NCI-H748 (cell line): ENCODE measurements at regions not wholly inside any gene's neighbourhood (a gene's known extent, or its start where the extent isn't known, plus 50 kb on each side); places are given as distances from the start of the nearest gene placed in this dataset.

ENCODE experiments used
- DNase-seq: peaks from one replicate; lab custom pipeline; 2025; ENCODE audit not compliant: unreplicated experiment; lab: John Stamatoyannopoulos, UW

- DNase-seq: no peak
Measured at GRCh38 chr1:199040076-199040905, 401.5 kb downstream of the PTPRC start.

- no peak for DNase-seq
Measured at GRCh38 chr1:199041173-199041914, 402.5 kb downstream of the PTPRC start.

DNA sequence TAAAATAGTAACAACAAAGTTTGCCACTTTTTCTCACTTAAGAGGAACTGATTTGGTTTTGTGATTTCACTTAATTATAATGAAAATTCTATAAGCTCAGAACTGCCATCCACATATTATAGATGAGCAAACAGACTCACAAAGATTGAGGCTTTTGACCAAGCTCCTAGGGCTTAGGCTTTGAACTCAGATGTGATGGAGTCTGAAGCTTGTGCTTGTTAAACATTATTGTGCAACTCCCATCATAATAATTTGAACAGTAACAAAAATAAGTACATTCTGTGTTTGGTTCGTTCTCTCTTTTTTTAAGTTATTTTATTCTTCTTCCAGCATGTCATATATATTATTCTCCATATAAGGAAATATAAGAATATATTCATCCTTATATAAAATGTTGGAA is 403.4 kb downstream of the PTPRC start:
- no peak for DNase-seq

DNA sequence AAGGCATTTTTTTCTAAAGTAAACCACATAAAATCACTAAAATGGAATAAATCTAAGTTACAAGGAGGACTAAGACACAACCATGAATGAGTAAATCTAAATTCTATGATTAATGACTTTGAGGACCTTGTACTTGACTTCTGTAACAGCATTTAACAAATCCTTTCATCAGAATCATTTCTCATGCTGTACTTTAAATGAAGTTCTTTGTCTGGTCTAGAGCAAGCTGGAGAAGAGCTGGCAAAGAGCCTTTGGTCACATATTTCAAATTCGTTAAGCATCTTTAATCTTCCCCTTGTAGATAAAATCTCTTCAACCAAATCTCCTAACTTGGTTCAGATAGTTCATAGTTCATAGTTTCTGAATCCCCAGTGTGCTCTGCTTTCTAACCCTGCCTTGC is 405.4 kb downstream of the PTPRC start:
- DNase-seq: no peak

- DNase-seq: no peak
Measured at GRCh38 chr1:199046618-199047017, 407.8 kb downstream of the PTPRC start.

DNA sequence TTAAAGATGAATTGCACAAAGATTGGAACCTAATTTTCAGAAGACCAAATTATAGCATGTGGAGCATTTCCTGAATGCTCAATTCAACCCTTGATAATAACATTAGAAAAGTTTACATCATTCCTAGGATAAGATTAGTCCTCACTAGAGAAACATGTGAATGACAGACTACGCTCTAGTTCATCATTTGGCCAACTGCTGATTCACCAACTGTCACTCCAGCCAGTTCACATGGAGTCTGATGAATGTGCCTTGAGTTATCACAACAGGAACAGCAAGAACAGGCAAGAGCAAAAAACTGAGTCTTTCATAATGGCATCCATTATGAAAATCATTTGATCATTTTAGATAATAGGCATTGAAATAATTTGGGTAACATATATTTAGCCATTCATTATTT is 415.9 kb downstream of the PTPRC start:
- DNase-seq: no peak

- DNase-seq: no peak
Measured at GRCh38 chr1:199057322-199057721, 418.5 kb downstream of the PTPRC start.

GRCh38 chr1:199058281-199058680 is 419.4 kb downstream of the PTPRC start:
- DNase-seq: no peak

GRCh38 chr1:199064971-199065370 is 426.1 kb downstream of the PTPRC start:
- DNase-seq: no peak

DNA sequence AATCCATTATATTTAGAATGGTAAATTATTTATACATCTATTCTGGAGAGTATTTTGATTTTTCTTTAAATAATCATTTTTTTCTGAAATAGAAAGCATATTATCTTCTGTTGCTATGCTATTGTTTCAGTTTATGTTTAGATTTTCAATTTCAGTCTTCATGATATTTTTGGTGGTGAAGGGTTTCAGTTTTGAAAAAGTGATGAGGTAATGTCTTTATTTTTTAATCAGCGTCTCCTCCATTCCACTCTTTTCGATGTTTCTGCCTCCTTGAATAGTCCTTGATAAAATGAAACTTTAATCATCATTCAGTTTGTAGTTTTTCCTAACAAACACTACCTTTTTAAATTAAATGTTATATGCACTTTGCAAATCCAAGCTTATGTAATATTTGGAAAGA is 428.6 kb downstream of the PTPRC start:
- DNase-seq: no peak

DNA sequence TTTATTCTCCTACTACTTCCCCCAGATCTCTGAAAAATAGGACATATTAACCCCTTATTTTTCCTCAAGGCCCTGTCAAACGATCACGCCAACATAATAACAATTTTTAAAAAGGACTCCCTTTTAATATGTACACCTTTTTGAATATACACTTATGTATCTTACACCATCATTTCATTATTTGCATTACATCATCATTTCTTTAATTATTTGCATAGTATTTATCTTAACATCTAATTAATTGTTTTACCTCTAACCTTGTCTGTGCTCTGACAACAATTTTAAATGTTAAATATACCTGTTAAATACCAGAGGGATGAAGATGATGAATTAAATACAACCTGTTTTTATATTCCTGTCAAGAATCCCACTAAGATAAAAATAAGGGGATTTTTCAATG is 432.2 kb downstream of the PTPRC start:
- DNase-seq: no peak

- no peak for DNase-seq
Measured at GRCh38 chr1:199073166-199073565, 434.3 kb downstream of the PTPRC start.

GRCh38 chr1:199075792-199076191 is 437.0 kb downstream of the PTPRC start:
- no peak for DNase-seq

DNA sequence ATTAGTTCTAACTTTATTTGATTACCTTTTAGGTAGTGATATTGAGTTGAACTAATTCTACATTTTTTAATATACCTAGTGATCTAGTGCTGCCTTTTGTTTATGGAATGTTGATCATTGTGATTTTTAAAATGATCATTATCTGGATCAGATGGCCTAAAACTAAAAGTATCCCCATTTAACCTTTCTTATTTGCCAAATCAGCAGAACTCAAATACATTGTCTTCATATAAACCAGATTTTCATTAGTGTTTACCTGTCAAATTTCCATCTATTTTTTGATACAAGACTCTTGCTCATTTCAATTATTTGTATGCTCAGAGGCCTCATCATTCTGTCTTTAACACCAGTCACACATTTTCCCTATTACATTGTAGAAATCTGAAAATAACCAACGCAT is 441.2 kb downstream of the PTPRC start:
- no peak for DNase-seq

DNA sequence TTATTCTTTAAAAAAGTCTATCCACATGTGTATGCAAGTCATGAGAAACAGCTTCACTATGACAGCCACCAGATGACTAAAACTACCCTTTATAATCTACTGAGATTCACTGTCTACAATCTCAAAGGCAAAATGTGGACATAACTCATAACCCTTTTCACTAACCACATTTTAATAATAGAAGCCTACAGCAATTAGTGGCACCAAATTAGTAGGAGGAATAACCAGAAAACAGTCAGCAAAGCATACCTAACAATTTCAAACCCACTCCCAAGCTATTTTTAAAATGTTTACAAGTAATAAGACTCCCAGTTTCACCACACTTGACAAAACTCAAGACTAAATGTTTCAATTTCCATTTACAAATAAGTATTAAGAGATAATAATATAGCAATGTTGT is 442.9 kb downstream of the PTPRC start:
- no peak for DNase-seq

- no peak for DNase-seq
Measured at GRCh38 chr1:199082778-199083389, 444.0 kb downstream of the PTPRC start.

GRCh38 chr1:199083680-199084079 is 444.8 kb downstream of the PTPRC start:
- DNase-seq: no peak

DNA sequence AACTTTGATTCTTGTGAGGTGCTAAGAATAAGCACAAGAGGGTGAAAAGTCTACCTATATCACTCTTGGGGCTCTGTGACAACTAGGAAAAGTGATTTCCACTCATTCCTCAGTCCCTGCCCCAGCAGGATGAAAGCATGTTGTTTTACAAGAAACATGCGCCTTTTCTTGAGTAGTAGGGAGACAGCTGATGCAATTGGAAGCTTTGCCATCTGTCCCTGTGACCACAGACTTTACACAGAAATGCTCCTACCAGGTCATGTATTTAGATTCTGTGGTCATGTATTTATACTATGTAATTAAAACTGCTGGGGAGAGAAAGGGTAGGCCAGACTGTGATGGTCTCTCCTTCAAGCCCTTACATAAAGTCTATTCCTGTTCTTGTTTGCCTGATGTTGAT is 445.5 kb downstream of the PTPRC start:
- no peak for DNase-seq

GRCh38 chr1:199085903-199086302 is 447.1 kb downstream of the PTPRC start:
- no peak for DNase-seq

DNA sequence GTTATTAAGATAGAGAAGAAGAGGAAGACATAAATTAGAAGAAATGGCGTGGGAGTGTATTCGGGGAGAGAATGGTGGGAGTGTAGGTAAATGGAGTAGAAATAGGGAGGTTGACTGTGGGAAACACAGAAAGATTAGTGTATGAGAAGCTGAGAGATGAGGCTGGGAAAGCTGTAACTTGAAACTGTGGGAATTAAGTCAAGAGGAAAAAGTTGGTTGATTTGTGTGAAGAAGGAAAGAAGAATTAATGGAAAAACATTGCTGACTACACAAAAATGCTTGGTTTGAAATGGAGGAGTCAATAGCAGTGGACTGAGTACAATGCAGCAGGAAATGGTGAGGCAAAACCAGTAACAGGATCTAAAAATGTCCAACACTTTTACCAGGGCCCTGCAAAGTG is 448.3 kb downstream of the PTPRC start:
- DNase-seq: no peak

GRCh38 chr1:199089393-199090122 is 450.7 kb downstream of the PTPRC start:
- DNase-seq: no peak
